ENCODE measurements at regions not wholly inside any gene's neighbourhood (a gene's known extent, or its start where the extent isn't known, plus 50 kb on each side); places are given as distances from the start of the nearest gene placed in this dataset.
"Not testable (repeated sequence)": the region's sequence is repeated elsewhere in the genome, so short reads cannot be mapped to it uniquely, and the experiment has no call there.

DNA sequence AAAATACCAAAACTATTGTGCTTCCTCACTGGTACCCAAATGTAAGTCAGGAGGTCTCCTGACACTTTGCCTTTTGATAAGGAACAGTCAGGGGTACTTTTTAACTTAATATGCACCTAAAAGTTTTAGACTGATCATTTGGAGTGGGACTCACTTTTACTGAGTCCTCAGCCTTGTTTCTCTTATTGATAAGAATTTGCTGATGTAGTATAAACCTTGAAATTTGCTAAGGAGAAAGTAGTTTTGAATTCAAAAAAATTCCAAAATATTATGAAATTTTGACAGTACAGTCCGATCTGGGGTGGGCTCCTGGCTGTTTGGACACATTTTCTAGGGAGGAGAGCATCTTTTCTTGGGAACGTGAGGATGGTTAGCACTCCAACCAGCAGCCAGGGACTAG is 91.4 kb upstream of the GATB start:
- H3K4me3 Mint-ChIP-seq, result no peak overlapping the region
- no peak overlapping the region for H3K27ac Mint-ChIP-seq
- peaks cover 3% of the 10 kb centered on the region for H3K9me3 Mint-ChIP-seq
- H3K36me3 Mint-ChIP-seq, result no peaks in the 10 kb centered on the region
- DNase-seq (ENCODE audit: low spot score in 2 of 2), result no peak
- peaks cover 8% of the 10 kb centered on the region for H3K27me3 Mint-ChIP-seq
- H3K4me1 Mint-ChIP-seq, result no peaks in the 10 kb centered on the region
- ATAC-seq (ENCODE audit: low read depth), result no peak

DNA sequence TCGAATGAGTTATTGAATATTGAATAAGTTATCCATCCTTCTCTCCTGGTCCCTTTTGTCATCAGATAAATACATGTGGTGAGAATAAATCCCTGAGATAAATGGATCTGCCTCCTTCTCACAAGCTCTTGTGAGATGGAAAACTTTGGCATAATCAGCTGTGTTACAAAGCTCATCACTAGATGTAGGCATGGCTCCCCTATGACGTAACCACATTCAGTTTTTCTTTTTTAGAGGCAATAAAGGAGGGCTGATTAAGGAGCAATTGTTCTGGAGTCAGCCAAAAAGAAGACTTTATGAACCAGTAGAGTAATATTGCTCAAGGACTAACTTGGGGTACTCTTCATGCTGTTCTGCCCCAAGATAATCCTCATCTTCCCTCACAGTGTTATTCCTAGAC is 90.5 kb upstream of the GATB start:
- Mint-ChIP-seq H3K27me3 (peaks cover 8% of the 10 kb centered on the region), H3K4me1 (no peaks in the 10 kb centered on the region), H3K4me3 (no peak overlapping the region), H3K9me3 (peaks cover 3% of the 10 kb centered on the region), H3K36me3 (no peaks in the 10 kb centered on the region), H3K27ac (no peak overlapping the region)
- ATAC-seq (ENCODE audit: low read depth) (no peak), DNase-seq (ENCODE audit: low spot score in 2 of 2) (no peak)

GRCh38 chr4:151850791-151851213 is 90.0 kb upstream of the GATB start:
- DNase-seq (ENCODE audit: low spot score in 2 of 2) (no peak), ATAC-seq (ENCODE audit: low read depth) (no peak)
- no peak overlapping the region for H3K4me3 Mint-ChIP-seq
- H3K9me3 Mint-ChIP-seq, result peaks cover 1% of the 10 kb centered on the region
- H3K27ac Mint-ChIP-seq, result no peak overlapping the region
- peaks cover 8% of the 10 kb centered on the region for H3K27me3 Mint-ChIP-seq
- H3K4me1 Mint-ChIP-seq, result no peaks in the 10 kb centered on the region
- H3K36me3 Mint-ChIP-seq, result no peaks in the 10 kb centered on the region

GRCh38 chr4:151845551-151845950 is 84.7 kb upstream of the GATB start:
- H3K27ac Mint-ChIP-seq; H3K36me3 Mint-ChIP-seq; H3K27me3 Mint-ChIP-seq; H3K4me1 Mint-ChIP-seq; H3K4me3 Mint-ChIP-seq; ATAC-seq (ENCODE audit: low read depth); H3K9me3 Mint-ChIP-seq; DNase-seq (ENCODE audit: low spot score in 2 of 2): not testable (repeated sequence)

DNA sequence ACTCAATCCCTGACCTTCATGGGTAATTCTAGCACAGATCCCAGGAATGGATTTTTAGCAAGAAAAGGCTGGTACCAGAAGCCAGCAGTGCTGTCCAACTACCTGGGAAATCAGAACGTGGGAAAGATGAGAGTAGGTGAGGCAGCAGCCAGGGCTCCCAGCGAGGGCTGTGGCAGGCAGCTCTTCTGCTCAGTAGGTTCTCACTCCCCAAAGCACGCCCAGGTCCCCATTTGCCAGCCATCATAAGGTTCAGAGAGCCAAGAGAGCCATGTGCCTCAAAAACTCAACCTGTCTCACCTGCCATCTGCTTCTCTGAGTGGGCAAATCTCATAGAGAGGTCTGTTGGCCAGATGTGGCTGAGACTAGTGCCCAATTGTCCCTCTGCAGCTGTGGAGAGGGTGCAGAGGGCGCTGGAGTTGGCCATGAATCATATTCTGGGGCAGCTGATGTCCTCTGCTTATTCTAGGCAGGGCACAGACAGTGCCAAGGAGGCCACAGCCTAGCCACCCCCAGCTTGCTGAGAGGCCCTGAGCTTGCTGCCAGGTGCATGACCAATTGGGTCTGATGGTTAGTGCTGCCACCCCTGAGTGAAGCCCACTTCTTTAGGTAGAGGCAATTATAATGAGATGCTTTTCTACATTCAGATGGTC is 81.7 kb upstream of the GATB start:
- H3K4me3 Mint-ChIP-seq, result no peak overlapping the region
- H3K9me3 Mint-ChIP-seq, result peaks cover 2% of the 10 kb centered on the region
- no peak for DNase-seq (ENCODE audit: low spot score in 2 of 2)
- H3K27me3 Mint-ChIP-seq, result peaks cover 6% of the 10 kb centered on the region
- no peak overlapping the region for H3K27ac Mint-ChIP-seq
- no peaks in the 10 kb centered on the region for H3K4me1 Mint-ChIP-seq
- no peak for ATAC-seq (ENCODE audit: low read depth)
- H3K36me3 Mint-ChIP-seq, result no peaks in the 10 kb centered on the region

- Mint-ChIP-seq H3K4me3 (no peak overlapping the region), H3K4me1 (no peaks in the 10 kb centered on the region), H3K27ac (no peak overlapping the region), H3K9me3 (peaks cover 2% of the 10 kb centered on the region), H3K36me3 (no peaks in the 10 kb centered on the region), H3K27me3 (peaks cover 6% of the 10 kb centered on the region)
- no peak for DNase-seq (ENCODE audit: low spot score in 2 of 2)
- ATAC-seq (ENCODE audit: low read depth), result no peak
These were observed 80.3 kb upstream of the GATB start for GRCh38 chr4:151841107-151841506.

GRCh38 chr4:151835467-151835866 is 74.7 kb upstream of the GATB start:
- DNase-seq (ENCODE audit: low spot score in 2 of 2), result no peak
- no peaks in the 10 kb centered on the region for H3K9me3 Mint-ChIP-seq
- ATAC-seq (ENCODE audit: low read depth), result no peak
- H3K27me3 Mint-ChIP-seq, result peaks cover 3% of the 10 kb centered on the region
- H3K27ac Mint-ChIP-seq, result no peak overlapping the region
- H3K4me3 Mint-ChIP-seq, result no peak overlapping the region
- no peaks in the 10 kb centered on the region for H3K36me3 Mint-ChIP-seq
- no peaks in the 10 kb centered on the region for H3K4me1 Mint-ChIP-seq

DNA sequence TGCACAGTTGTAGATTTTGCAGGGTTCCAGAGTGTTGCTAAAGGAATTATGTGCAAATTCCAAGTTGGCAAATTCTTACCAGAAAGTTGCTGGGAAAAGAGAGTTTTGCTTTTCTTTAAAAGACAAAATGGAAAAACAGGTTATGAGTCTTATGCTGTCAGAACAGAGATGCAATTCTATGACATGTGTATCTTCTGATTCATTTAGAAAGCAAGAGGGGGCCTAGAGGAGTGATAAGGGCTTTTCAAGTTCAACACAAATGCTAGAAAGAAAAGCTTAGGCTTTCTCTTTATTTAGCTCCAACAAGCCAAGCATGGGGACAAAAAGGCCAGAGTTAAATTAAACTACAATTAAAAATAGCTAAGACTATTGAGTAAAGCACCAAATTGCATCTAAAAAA is 72.4 kb upstream of the GATB start:
- peaks cover 3% of the 10 kb centered on the region for H3K27me3 Mint-ChIP-seq
- H3K36me3 Mint-ChIP-seq, result no peaks in the 10 kb centered on the region
- no peaks in the 10 kb centered on the region for H3K9me3 Mint-ChIP-seq
- ATAC-seq (ENCODE audit: low read depth) (no peak), DNase-seq (ENCODE audit: low spot score in 2 of 2) (no peak)
- H3K27ac Mint-ChIP-seq, result no peak overlapping the region
- no peak overlapping the region for H3K4me3 Mint-ChIP-seq
- no peaks in the 10 kb centered on the region for H3K4me1 Mint-ChIP-seq

- Mint-ChIP-seq H3K36me3 (no peaks in the 10 kb centered on the region), H3K4me1 (no peaks in the 10 kb centered on the region), H3K27ac (no peak overlapping the region), H3K9me3 (no peaks in the 10 kb centered on the region), H3K27me3 (peaks cover 3% of the 10 kb centered on the region), H3K4me3 (no peak overlapping the region)
- DNase-seq (ENCODE audit: low spot score in 2 of 2) (no peak), ATAC-seq (ENCODE audit: low read depth) (no peak)
These were observed 70.7 kb upstream of the GATB start for GRCh38 chr4:151831526-151831925.

GRCh38 chr4:151830168-151830567 is 69.4 kb upstream of the GATB start:
- Mint-ChIP-seq H3K27me3 (peaks cover under 1% of the 10 kb centered on the region), H3K27ac (no peak overlapping the region), H3K36me3 (no peaks in the 10 kb centered on the region), H3K4me3 (no peak overlapping the region), H3K9me3 (no peaks in the 10 kb centered on the region), H3K4me1 (no peaks in the 10 kb centered on the region)
- no peak for ATAC-seq (ENCODE audit: low read depth)
- no peak for DNase-seq (ENCODE audit: low spot score in 2 of 2)

- no peaks in the 10 kb centered on the region for H3K36me3 Mint-ChIP-seq
These were observed 68.5 kb upstream of the GATB start for GRCh38 chr4:151829309-151829708.

GRCh38 chr4:151824656-151825055 is 63.8 kb upstream of the GATB start:
- no peaks in the 10 kb centered on the region for H3K9me3 Mint-ChIP-seq
- no peak overlapping the region for H3K4me3 Mint-ChIP-seq
- no peak overlapping the region for H3K27ac Mint-ChIP-seq
- H3K36me3 Mint-ChIP-seq, result no peaks in the 10 kb centered on the region
- no peak for DNase-seq (ENCODE audit: low spot score in 2 of 2)
- H3K27me3 Mint-ChIP-seq, result peaks cover 3% of the 10 kb centered on the region
- no peak for ATAC-seq (ENCODE audit: low read depth)
- no peaks in the 10 kb centered on the region for H3K4me1 Mint-ChIP-seq

More at GRCh38 chr4:151829309-151829708, 68.5 kb upstream of the GATB start:
- Mint-ChIP-seq H3K4me3 (no peak overlapping the region), H3K27me3 (no peaks in the 10 kb centered on the region), H3K9me3 (no peaks in the 10 kb centered on the region), H3K4me1 (no peaks in the 10 kb centered on the region), H3K27ac (no peak overlapping the region)
- DNase-seq (ENCODE audit: low spot score in 2 of 2), result no peak
- ATAC-seq (ENCODE audit: low read depth), result no peak

GRCh38 chr4:151822331-151822730 is 61.5 kb upstream of the GATB start:
- Mint-ChIP-seq H3K27ac (no peak overlapping the region), H3K36me3 (no peaks in the 10 kb centered on the region), H3K4me1 (no peaks in the 10 kb centered on the region), H3K4me3 (no peak overlapping the region), H3K9me3 (no peaks in the 10 kb centered on the region), H3K27me3 (peaks cover 3% of the 10 kb centered on the region)
- DNase-seq (ENCODE audit: low spot score in 2 of 2) (no peak), ATAC-seq (ENCODE audit: low read depth) (no peak)

- no peak for DNase-seq (ENCODE audit: low spot score in 2 of 2)
- no peaks in the 10 kb centered on the region for H3K9me3 Mint-ChIP-seq
- H3K27me3 Mint-ChIP-seq, result peaks cover 8% of the 10 kb centered on the region
- no peaks in the 10 kb centered on the region for H3K4me1 Mint-ChIP-seq
- no peak for ATAC-seq (ENCODE audit: low read depth)
- no peaks in the 10 kb centered on the region for H3K36me3 Mint-ChIP-seq
- no peak overlapping the region for H3K4me3 Mint-ChIP-seq
- H3K27ac Mint-ChIP-seq, result no peak overlapping the region
These were observed 59.2 kb upstream of the GATB start for GRCh38 chr4:151820004-151820403.

GRCh38 chr4:151811403-151811802 is 50.6 kb upstream of the GATB start:
- Mint-ChIP-seq H3K4me3 (no peak overlapping the region), H3K27me3 (peaks cover 5% of the 10 kb centered on the region), H3K36me3 (no peaks in the 10 kb centered on the region), H3K4me1 (no peaks in the 10 kb centered on the region), H3K27ac (no peak overlapping the region), H3K9me3 (no peaks in the 10 kb centered on the region)
- DNase-seq (ENCODE audit: low spot score in 2 of 2), result no peak
- no peak for ATAC-seq (ENCODE audit: low read depth)
